ENCODE measurements at regions not wholly inside any gene's neighbourhood (a gene's known extent, or its start where the extent isn't known, plus 50 kb on each side); places are given as distances from the start of the nearest gene placed in this dataset.

DNA sequence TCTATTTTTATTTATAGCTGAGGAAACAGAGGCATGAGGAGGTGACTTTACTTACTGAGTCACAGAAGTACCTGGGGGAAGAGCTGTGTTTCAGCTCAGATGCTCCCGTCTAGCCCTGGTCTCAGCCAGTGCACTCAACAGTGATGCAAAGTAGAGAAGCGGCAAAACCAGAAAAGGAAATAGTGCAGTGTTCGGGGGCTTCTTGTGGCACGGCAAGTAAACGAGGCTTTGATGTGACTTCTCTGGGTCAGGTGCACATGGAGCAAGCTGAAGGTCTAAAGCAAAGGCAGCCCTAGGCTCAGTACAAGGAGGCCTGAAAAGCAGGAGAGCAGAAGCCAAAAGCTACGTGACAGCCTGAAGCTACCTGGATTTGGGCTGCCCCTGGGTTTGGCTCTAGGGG is 526.7 kb upstream of the ADAMTS16 start:
- no peaks in the 10 kb centered on the region for H3K27me3 ChIP-seq (ENCODE audit: insufficient read depth, low read length)
- H3T11ph ChIP-seq (ENCODE audit: low read length), result no peak overlapping the region
- peaks cover 0 to 19% (median 10%) of the 10 kb centered on the region in 3 experiments; a peak in 4 of 7 replicates for H3K36me3 Mint-ChIP-seq (ENCODE audit: insufficient read depth in 1 of 3, low read depth in 3 of 3)
- no peak overlapping the region for H3K56ac ChIP-seq (ENCODE audit: insufficient read length, low read depth, low read length)
- H3K79me2 ChIP-seq (ENCODE audit: insufficient read depth, low read length), result no peaks in the 10 kb centered on the region
- H4K8ac ChIP-seq (replicated peaks; ENCODE audit: insufficient read length, low read depth, low read length), result no peak overlapping the region
- WGBS (ENCODE audit: extremely low coverage, insufficient read length, low lambda C conversion rate), result no CpG with 5 or more reads among the region's 6 CpGs
- H2BK120ac ChIP-seq (ENCODE audit: low read depth, low read length, poor library complexity, severe bottlenecking), result no peak overlapping the region
- H3K23me2 ChIP-seq (ENCODE audit: insufficient read length, low read depth, low read length, poor library complexity, severe bottlenecking), result no peaks in the 10 kb centered on the region
- peaks cover 3 to 5% of the 10 kb centered on the region in 2 experiments; a peak in 3 of 5 replicates for H3K9me3 Mint-ChIP-seq
- no peaks in the 10 kb centered on the region; the same call in 1 of the 2 replicates for H3K4me1 ChIP-seq (ENCODE audit: insufficient read depth, low read length)
- no peak overlapping the region for H3K4me3 Mint-ChIP-seq
- H4K91ac ChIP-seq (ENCODE audit: insufficient read length, low read depth, low read length), result no peak overlapping the region
- H2BK15ac ChIP-seq (ENCODE audit: low read depth, low read length), result no peak overlapping the region
- no peak overlapping the region for H3K27ac Mint-ChIP-seq
- H3K4me2 ChIP-seq (ENCODE audit: insufficient read depth, insufficient read length, low read length), result no peak overlapping the region
- no peak overlapping the region for H3K14ac ChIP-seq (ENCODE audit: insufficient read depth, low read length)
- no peak overlapping the region for H2AFZ ChIP-seq (ENCODE audit: low read length)
- no peak overlapping the region for H3K27ac ChIP-seq (ENCODE audit: insufficient read length, low read depth, low read length)
- no peaks in the 10 kb centered on the region for H3K9me3 ChIP-seq (ENCODE audit: control insufficient read depth, low read depth, low read length)
- H2BK12ac ChIP-seq (ENCODE audit: insufficient read length, low read depth, low read length), result no peak overlapping the region
- H3K9ac ChIP-seq (ENCODE audit: extremely low read depth, insufficient read length, low read length), result no peak overlapping the region
- H4K5ac ChIP-seq (ENCODE audit: insufficient read length, low read depth, low read length), result no peak overlapping the region
- peaks cover 14 to 15% of the 10 kb centered on the region in 2 experiments for H3K4me1 Mint-ChIP-seq
- H3K27me3 Mint-ChIP-seq (ENCODE audit: low read depth), result peaks cover 3% of the 10 kb centered on the region; the same call in 1 of the 2 replicates
- no peak overlapping the region for H2BK20ac ChIP-seq (ENCODE audit: low read depth, low read length, poor library complexity, severe bottlenecking)
- no peaks in the 10 kb centered on the region for H3K79me1 ChIP-seq (ENCODE audit: insufficient read depth, low read depth, low read length, poor library complexity, severe bottlenecking)
- no peak overlapping the region for H3K4ac ChIP-seq (ENCODE audit: low read depth, low read length)
- H2BK5ac ChIP-seq (ENCODE audit: insufficient read length, low read length), result no peak overlapping the region
- no peak for DNase-seq
- no peak for TF ChIP-seq CTCF (conservative IDR thresholded peaks at IDR 0.05)
- H2AK5ac ChIP-seq (ENCODE audit: insufficient read length, low read length), result no peak overlapping the region
- no peaks in the 10 kb centered on the region for H4K20me1 ChIP-seq (ENCODE audit: control insufficient read depth, insufficient read depth, insufficient read length)
- H3K23ac ChIP-seq (ENCODE audit: insufficient read length, low read depth, low read length), result no peak overlapping the region
- no peak overlapping the region for H3K18ac ChIP-seq (ENCODE audit: insufficient read length, low read depth, low read length)

Data from H9 (cell line).